H9 (cell line): ENCODE measurements at regions not wholly inside any gene's neighbourhood (a gene's known extent, or its start where the extent isn't known, plus 50 kb on each side); places are given as distances from the start of the nearest gene placed in this dataset.

Source experiments
- DNase-seq: peaks from one replicate; pipeline ENCODE4 v3.0.0-alpha.2; 2017
- H2AFZ ChIP-seq: one replicate; pipeline ENCODE4 v1.6.1; 2013; ENCODE audit warnings: mild to moderate bottlenecking, low read length, control low read depth, moderate library complexity
- H2AK5ac ChIP-seq: 2 replicates; pipeline ENCODE4 v1.6.1; 2013; ENCODE audit warnings: low read length, control low read depth, mixed read lengths; ENCODE audit not compliant: insufficient read length
- H2BK120ac ChIP-seq: one replicate; pipeline ENCODE4 v1.6.1; 2013; ENCODE audit warnings: low read depth, mild to moderate bottlenecking, low read length, control low read depth, inconsistent platforms; ENCODE audit not compliant: poor library complexity, severe bottlenecking
- H2BK12ac ChIP-seq: 2 replicates; pipeline ENCODE4 v1.6.1; 2013; ENCODE audit warnings: low read length, control low read depth, mixed read lengths, low read depth; ENCODE audit not compliant: insufficient read length
- H2BK15ac ChIP-seq: 2 replicates; pipeline ENCODE4 v1.6.1; 2013; ENCODE audit warnings: low read depth, low read length, control low read depth
- H2BK20ac ChIP-seq: one replicate; pipeline ENCODE4 v1.6.1; 2013; ENCODE audit warnings: low read depth, mild to moderate bottlenecking, low read length, control low read depth, inconsistent platforms; ENCODE audit not compliant: poor library complexity, severe bottlenecking
- H2BK5ac ChIP-seq: 2 replicates; pipeline ENCODE4 v1.6.1; 2013; ENCODE audit warnings: low read length, control low read depth, mixed read lengths; ENCODE audit not compliant: insufficient read length
- H3K14ac ChIP-seq: 2 replicates; pipeline ENCODE4 v1.6.1; 2013; ENCODE audit warnings: low read length, control low read depth; ENCODE audit not compliant: insufficient read depth
- H3K18ac ChIP-seq: 2 replicates; pipeline ENCODE4 v1.6.1; 2013; ENCODE audit warnings: low read depth, mild to moderate bottlenecking, mixed read lengths, low read length, control low read depth; ENCODE audit not compliant: insufficient read length
- H3K23ac ChIP-seq: 2 replicates; pipeline ENCODE4 v1.6.1; 2013; ENCODE audit warnings: low read length, control low read depth, mixed read lengths, low read depth; ENCODE audit not compliant: insufficient read length
- H3K23me2 ChIP-seq: 2 replicates; pipeline ENCODE4 v1.6.1; 2013; ENCODE audit warnings: low read depth, mild to moderate bottlenecking, mixed read lengths, low read length, control low read depth; ENCODE audit not compliant: insufficient read length, poor library complexity, severe bottlenecking
- H3K27ac ChIP-seq: 2 replicates; pipeline ENCODE4 v1.5.1; 2013; ENCODE audit warnings: low read length, control low read depth, mixed read lengths, low read depth; ENCODE audit not compliant: insufficient read length
- H3K27me3 ChIP-seq: 2 replicates; pipeline ENCODE4 v1.6.1; 2013; ENCODE audit warnings: low read length, control low read depth, inconsistent platforms; ENCODE audit not compliant: insufficient read depth
- H3K4ac ChIP-seq: 2 replicates; pipeline ENCODE4 v1.6.1; 2013; ENCODE audit warnings: low read depth, mild to moderate bottlenecking, control low read depth, inconsistent platforms, low read length, moderate library complexity
- H3K4me1 ChIP-seq: 2 replicates; pipeline ENCODE4 v1.6.1; 2013; ENCODE audit warnings: low read length, control low read depth, inconsistent platforms; ENCODE audit not compliant: insufficient read depth
- H3K4me2 ChIP-seq: 2 replicates; pipeline ENCODE4 v1.6.1; 2013; ENCODE audit warnings: low read length, control low read depth, mixed read lengths; ENCODE audit not compliant: insufficient read length, insufficient read depth
- H3K56ac ChIP-seq: 2 replicates; pipeline ENCODE4 v1.6.1; 2013; ENCODE audit warnings: low read depth, mild to moderate bottlenecking, mixed read lengths, low read length, control low read depth; ENCODE audit not compliant: insufficient read length
- H3K79me1 ChIP-seq: 2 replicates; pipeline ENCODE4 v1.6.1; 2013; ENCODE audit warnings: low read depth, mild to moderate bottlenecking, moderate library complexity, low read length, control low read depth, inconsistent platforms; ENCODE audit not compliant: insufficient read depth, poor library complexity, severe bottlenecking
- H3K79me2 ChIP-seq: 2 replicates; pipeline ENCODE4 v1.6.1; 2013; ENCODE audit warnings: low read length, control low read depth, inconsistent platforms; ENCODE audit not compliant: insufficient read depth
- H3K9ac ChIP-seq: 2 replicates; pipeline ENCODE4 v1.6.1; 2013; ENCODE audit warnings: low read length, control low read depth, mixed read lengths; ENCODE audit not compliant: insufficient read length; ENCODE audit errors: extremely low read depth
- H3K9me3 ChIP-seq: one replicate; pipeline ENCODE4 v1.6.1; 2013; ENCODE audit warnings: low read depth, low read length, inconsistent platforms; ENCODE audit not compliant: control insufficient read depth
- H3T11ph ChIP-seq: one replicate; pipeline ENCODE4 v1.6.1; 2013; ENCODE audit warnings: mild to moderate bottlenecking, low read length, control low read depth, inconsistent platforms
- H4K20me1 ChIP-seq: one replicate; pipeline ENCODE4 v1.6.1; 2013; ENCODE audit not compliant: control insufficient read depth, insufficient read length, insufficient read depth
- H4K5ac ChIP-seq: 2 replicates; pipeline ENCODE4 v1.6.1; 2013; ENCODE audit warnings: low read depth, mild to moderate bottlenecking, mixed read lengths, low read length, control low read depth; ENCODE audit not compliant: insufficient read length
- H4K8ac ChIP-seq: replicated peaks from 2 replicates; pipeline ENCODE4 v1.6.1; 2013; ENCODE audit warnings: low read length, control low read depth, mixed read lengths, low read depth; ENCODE audit not compliant: insufficient read length
- H4K91ac ChIP-seq: 2 replicates; pipeline ENCODE4 v1.6.1; 2013; ENCODE audit warnings: low read depth, mild to moderate bottlenecking, moderate library complexity, mixed read lengths, low read length, control low read depth; ENCODE audit not compliant: insufficient read length
- H3K27ac Mint-ChIP-seq, 3 experiments: 2 replicates in 2 of 3; 3 replicates in 1 of 3; pipeline ENCODE4 v1.8.0; 2020 to 2021; ENCODE audit warnings: mixed read lengths in 3 of 3, mild to moderate bottlenecking in 1 of 3, moderate library complexity in 1 of 3
- H3K27me3 Mint-ChIP-seq: 2 replicates; pipeline ENCODE4 v1.8.0; 2021; ENCODE audit warnings: low read depth, mild to moderate bottlenecking, moderate library complexity, mixed read lengths
- H3K36me3 Mint-ChIP-seq, 3 experiments: 2 replicates in 2 of 3; 3 replicates in 1 of 3; pipeline ENCODE4 v1.8.0; 2020 to 2021; ENCODE audit warnings: low read depth in 3 of 3, mixed read lengths in 3 of 3; ENCODE audit not compliant: insufficient read depth in 1 of 3
- H3K4me1 Mint-ChIP-seq, 2 experiments: 2 replicates each; pipeline ENCODE4 v1.8.0; 2020; ENCODE audit warnings: mixed read lengths in 2 of 2
- H3K4me3 Mint-ChIP-seq, 2 experiments: 2 replicates in 1 of 2; 3 replicates in 1 of 2; pipeline ENCODE4 v1.8.0; 2020 to 2021; ENCODE audit warnings: mild to moderate bottlenecking in 2 of 2, mixed read lengths in 2 of 2, moderate library complexity in 1 of 2
- H3K9me3 Mint-ChIP-seq, 2 experiments: 2 replicates in 1 of 2; 3 replicates in 1 of 2; pipeline ENCODE4 v1.8.0; 2020; ENCODE audit warnings: mild to moderate bottlenecking in 2 of 2, mixed read lengths in 2 of 2, moderate library complexity in 1 of 2
- CTCF ChIP-seq: fragments of 200-600 bp; sonication (generic); conservative IDR thresholded peaks from 3 replicates; pipeline ENCODE4 v1.8.0; 2021; ENCODE audit warnings: antibody characterized with exemption, mild to moderate bottlenecking
- whole genome bisulfite sequencing: extraction: QIAGEN DNeasy Blood & Tissue Kit; methylation state at CpG from one replicate; pipeline ENCODE4 v1.1.7; 2013; ENCODE audit warnings: missing lambda C conversion rate, low lambda C conversion rate, mixed read lengths; ENCODE audit not compliant: insufficient read length; ENCODE audit errors: extremely low coverage; 5-methylcytosine and 5-hydroxymethylcytosine counted together

- Histone ChIP-seq H3K23me2 (no peaks in the 10 kb centered on the region), H3K9me3 (no peaks in the 10 kb centered on the region), H2AK5ac (no peak overlapping the region), H2BK12ac (no peak overlapping the region), H4K20me1 (no peaks in the 10 kb centered on the region), H3K27ac (no peak overlapping the region), H3K9ac (no peak overlapping the region), H3K4me1 (no peaks in the 10 kb centered on the region), H3K4me2 (no peak overlapping the region), H3K56ac (no peak overlapping the region), H2BK5ac (no peak overlapping the region), H4K5ac (no peak overlapping the region), H3K27me3 (no peaks in the 10 kb centered on the region), H3K4ac (no peak overlapping the region), H2AFZ (no peak overlapping the region), H3K79me1 (no peaks in the 10 kb centered on the region), H2BK120ac (no peak overlapping the region), H4K91ac (no peak overlapping the region), H3K79me2 (no peaks in the 10 kb centered on the region), H3K23ac (no peak overlapping the region), H3T11ph (no peak overlapping the region), H4K8ac (no peak overlapping the region), H2BK20ac (no peak overlapping the region), H3K14ac (no peak overlapping the region), H3K18ac (no peak overlapping the region), H2BK15ac (no peak overlapping the region)
- Mint-ChIP-seq H3K27me3 (no peaks in the 10 kb centered on the region; the same call in 1 of the 2 replicates), H3K9me3 (no peaks in the 10 kb centered on the region; a peak in 1 of 5 replicates), H3K4me1 (peaks cover 18 to 21% of the 10 kb centered on the region in 2 experiments), H3K4me3 (no peak overlapping the region; a peak in 1 of 5 replicates), H3K27ac (no peak overlapping the region), H3K36me3 (no peaks in the 10 kb centered on the region)
- no peak for DNase-seq
- no peak for TF ChIP-seq CTCF
- no CpG with 5 or more reads among the region's 8 CpGs for WGBS
Measured at GRCh38 chr12:112714166-112714710, 77.3 kb upstream of the RPH3A start.
